ENCODE measurements at regions not wholly inside any gene's neighbourhood (a gene's known extent, or its start where the extent isn't known, plus 50 kb on each side); places are given as distances from the start of the nearest gene placed in this dataset.

DNA sequence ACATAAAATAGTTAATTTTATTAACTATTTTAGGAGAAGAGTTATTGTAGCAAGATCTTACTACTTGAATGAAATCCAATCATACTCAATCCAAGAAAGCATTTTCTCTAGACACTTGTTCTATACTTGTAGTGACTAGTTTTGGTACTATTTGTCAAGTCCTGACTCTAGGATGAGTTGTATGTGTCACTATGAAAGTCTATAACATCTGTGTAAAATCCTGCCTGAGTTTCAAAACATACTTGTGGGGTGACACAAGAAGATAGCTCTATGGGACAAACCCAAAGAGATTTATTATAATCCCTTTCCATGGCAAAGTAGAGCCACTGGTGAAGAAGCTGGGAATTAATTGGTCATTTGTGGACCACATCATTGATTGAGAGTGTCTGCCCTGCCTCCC is 1042.2 kb upstream of the ADGRL4 start:
- TF ChIP-seq, protein P1, sequence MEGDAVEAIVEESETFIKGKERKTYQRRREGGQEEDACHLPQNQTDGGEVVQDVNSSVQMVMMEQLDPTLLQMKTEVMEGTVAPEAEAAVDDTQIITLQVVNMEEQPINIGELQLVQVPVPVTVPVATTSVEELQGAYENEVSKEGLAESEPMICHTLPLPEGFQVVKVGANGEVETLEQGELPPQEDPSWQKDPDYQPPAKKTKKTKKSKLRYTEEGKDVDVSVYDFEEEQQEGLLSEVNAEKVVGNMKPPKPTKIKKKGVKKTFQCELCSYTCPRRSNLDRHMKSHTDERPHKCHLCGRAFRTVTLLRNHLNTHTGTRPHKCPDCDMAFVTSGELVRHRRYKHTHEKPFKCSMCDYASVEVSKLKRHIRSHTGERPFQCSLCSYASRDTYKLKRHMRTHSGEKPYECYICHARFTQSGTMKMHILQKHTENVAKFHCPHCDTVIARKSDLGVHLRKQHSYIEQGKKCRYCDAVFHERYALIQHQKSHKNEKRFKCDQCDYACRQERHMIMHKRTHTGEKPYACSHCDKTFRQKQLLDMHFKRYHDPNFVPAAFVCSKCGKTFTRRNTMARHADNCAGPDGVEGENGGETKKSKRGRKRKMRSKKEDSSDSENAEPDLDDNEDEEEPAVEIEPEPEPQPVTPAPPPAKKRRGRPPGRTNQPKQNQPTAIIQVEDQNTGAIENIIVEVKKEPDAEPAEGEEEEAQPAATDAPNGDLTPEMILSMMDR (IDR thresholded peaks at IDR 0.05; ENCODE audit: extremely low read depth, insufficient read depth, missing control alignments), result no peak
- DNase-seq (ENCODE audit: low spot score), result no peak
- in situ Hi-C loops (cut with MboI; ENCODE audit: low pct_unique_long_range_greater_than_20kb, low sequenced_read_pairs, unreplicated experiment), result no loop called here

DNA sequence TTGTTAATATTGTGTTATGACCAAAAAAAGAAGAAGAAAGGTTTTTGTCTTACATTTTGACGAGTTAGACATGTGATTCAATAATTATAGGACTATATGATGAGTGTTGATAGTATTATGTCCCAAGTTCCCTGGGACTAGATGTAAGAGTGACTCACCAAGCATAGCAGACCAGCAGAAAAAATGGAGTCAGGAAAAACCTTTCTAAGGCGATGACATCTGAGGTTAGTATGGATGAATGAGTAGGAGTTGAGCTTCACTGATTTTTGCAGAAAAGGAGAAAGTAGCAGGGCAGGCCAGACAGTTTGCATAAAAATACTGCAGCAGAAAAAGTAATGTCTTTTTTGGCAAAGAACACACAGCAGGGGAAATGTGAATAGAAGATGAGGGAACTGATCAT is 1041.3 kb upstream of the ADGRL4 start:
- no peak for DNase-seq (ENCODE audit: low spot score)
- TF ChIP-seq, protein P1 (IDR thresholded peaks at IDR 0.05; ENCODE audit: extremely low read depth, insufficient read depth, missing control alignments), result no peak
- in situ Hi-C loops (cut with MboI; ENCODE audit: low pct_unique_long_range_greater_than_20kb, low sequenced_read_pairs, unreplicated experiment), result no loop called here

DNA sequence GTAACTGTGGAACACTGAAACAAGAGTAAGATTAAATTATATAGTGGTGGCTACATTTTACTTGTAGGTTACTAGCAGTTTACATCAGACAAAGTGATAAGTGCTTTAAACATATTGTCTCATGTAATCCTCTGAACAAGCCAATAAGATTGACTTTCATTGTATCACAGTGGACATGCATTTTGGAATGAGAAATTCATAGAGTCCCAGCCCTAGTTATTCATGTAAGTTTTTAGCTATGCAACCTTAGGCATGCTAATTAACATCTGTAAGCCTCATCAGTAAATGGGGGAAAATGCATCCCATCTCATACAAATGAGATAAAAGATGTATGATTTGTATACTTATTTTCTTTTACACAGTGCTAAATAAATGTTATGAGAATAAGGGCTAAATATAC is 1038.1 kb upstream of the ADGRL4 start:
- TF ChIP-seq, protein P1 (IDR thresholded peaks at IDR 0.05; ENCODE audit: extremely low read depth, insufficient read depth, missing control alignments), result no peak
- no peak for DNase-seq (ENCODE audit: low spot score)
- in situ Hi-C loops (cut with MboI; ENCODE audit: low pct_unique_long_range_greater_than_20kb, low sequenced_read_pairs, unreplicated experiment), result no loop called here

DNA sequence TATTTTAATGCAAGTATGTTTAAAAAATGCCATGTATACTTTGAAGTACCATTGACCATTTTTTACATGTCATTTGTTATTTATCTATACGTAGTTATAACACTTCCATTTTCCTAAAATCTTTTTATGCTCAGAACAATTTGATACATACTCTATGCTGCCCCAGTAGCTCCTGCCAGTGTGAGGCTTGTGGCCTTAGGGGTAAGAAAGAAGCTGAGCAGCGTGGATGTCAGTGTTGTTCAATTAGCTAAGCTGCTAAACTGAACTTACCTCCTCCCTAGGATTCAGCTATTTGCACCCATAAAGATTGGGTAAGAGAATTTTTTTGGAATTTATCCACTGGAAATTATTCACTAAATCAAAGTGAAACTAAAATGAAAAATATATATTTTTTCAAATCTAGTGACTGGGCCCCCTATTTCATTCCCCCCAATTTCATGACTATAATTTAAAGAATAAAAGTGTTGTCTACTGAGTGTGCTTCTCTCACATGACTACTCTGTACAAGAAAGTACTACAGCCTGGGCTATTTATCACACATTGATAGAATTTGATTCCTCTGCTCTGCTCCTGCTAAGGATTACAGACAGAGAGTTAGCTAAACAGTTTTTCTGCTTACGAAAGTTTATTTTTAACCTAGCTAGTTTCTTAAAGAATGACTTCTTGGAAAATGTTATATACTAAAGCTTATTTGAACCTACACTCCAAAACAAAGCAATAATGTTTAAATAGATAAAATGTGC is 1030.3 kb upstream of the ADGRL4 start:
- TF ChIP-seq, protein P1 (IDR thresholded peaks at IDR 0.05; ENCODE audit: extremely low read depth, insufficient read depth, missing control alignments), result no peak
- in situ Hi-C loops (cut with MboI; ENCODE audit: low pct_unique_long_range_greater_than_20kb, low sequenced_read_pairs, unreplicated experiment), result no loop called here
- no peak for DNase-seq (ENCODE audit: low spot score)

DNA sequence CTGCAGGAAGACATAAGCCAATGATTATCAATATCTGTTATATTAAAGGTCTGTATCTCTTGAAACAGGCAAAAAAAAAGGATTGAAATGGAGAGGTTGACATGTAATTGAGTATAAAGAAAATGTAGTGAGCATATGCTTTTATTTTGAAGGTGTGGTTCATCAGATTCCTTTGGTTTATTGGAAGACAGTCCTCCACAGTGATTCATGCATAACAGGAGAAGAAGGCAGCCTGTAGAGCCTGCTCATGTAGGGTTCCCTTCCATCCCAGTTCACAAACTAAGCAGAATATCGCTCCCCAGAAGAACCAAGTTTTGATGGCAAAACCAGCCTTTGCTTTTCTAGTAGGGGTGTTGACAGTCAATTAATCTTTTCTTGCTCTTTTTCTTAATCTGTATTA is 1016.8 kb upstream of the ADGRL4 start:
- DNase-seq (ENCODE audit: low spot score), result no peak
- TF ChIP-seq, protein P1 (IDR thresholded peaks at IDR 0.05; ENCODE audit: extremely low read depth, insufficient read depth, missing control alignments), result no peak
- in situ Hi-C loops (cut with MboI; ENCODE audit: low pct_unique_long_range_greater_than_20kb, low sequenced_read_pairs, unreplicated experiment), result no loop called here

DNA sequence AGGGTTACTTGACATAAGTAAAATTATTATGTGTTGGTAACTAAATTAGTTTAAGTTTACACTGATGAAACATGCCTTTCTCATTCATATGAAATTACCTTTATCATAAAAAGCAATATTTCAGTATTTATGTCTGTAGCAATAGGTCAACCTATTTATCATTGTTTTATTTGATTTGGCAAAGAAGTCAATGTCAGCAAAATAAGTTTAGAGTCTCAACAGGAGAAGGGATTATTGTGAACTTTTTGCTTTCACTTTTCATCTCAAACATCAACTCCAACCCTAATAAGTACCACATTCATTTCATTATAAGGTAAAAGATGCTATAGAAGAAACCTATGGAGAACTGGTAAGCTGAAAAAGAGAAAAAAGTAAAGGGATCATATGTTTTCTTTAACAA is 1015.4 kb upstream of the ADGRL4 start:
- in situ Hi-C loops (cut with MboI; ENCODE audit: low pct_unique_long_range_greater_than_20kb, low sequenced_read_pairs, unreplicated experiment), result no loop called here
- TF ChIP-seq, protein P1 (IDR thresholded peaks at IDR 0.05; ENCODE audit: extremely low read depth, insufficient read depth, missing control alignments), result no peak
- no peak for DNase-seq (ENCODE audit: low spot score)

All from GM13977 (cell line).